GM18508 (cell line): ENCODE measurements at regions not wholly inside any gene's neighbourhood (a gene's known extent, or its start where the extent isn't known, plus 50 kb on each side); places are given as distances from the start of the nearest gene placed in this dataset.
"Not testable (repeated sequence)": the region's sequence is repeated elsewhere in the genome, so short reads cannot be mapped to it uniquely, and the experiment has no call there.

ENCODE experiments used
- ATAC-seq: cut with Tn5 transposase; IDR thresholded peaks from one replicate; pipeline ENCODE4 v1.9.1; 2021; ENCODE audit warnings: moderate number of reproducible peaks; ENCODE audit not compliant: insufficient read depth, unreplicated experiment

GRCh38 chr6:165854061-165854862 is 191.2 kb upstream of the PDE10A start:
- ATAC-seq = no peak

- ATAC-seq = no peak
These were observed 189.6 kb upstream of the PDE10A start for GRCh38 chr6:165852676-165853075.

GRCh38 chr6:165850434-165851019 is 187.5 kb upstream of the PDE10A start:
- ATAC-seq = peak; percentile 76

GRCh38 chr6:165849534-165850430 is 186.7 kb upstream of the PDE10A start:
- no peak for ATAC-seq

- no peak for ATAC-seq
These were observed 185.0 kb upstream of the PDE10A start for GRCh38 chr6:165848086-165848426.

- ATAC-seq = no peak
These were observed 184.5 kb upstream of the PDE10A start for GRCh38 chr6:165847407-165848085.

GRCh38 chr6:165846123-165846966 is 183.3 kb upstream of the PDE10A start:
- ATAC-seq = no peak

GRCh38 chr6:165845493-165845892 is 182.5 kb upstream of the PDE10A start:
- no peak for ATAC-seq

- ATAC-seq = no peak
These were observed 181.8 kb upstream of the PDE10A start for GRCh38 chr6:165844801-165845364.

GRCh38 chr6:165844232-165844631 is 181.2 kb upstream of the PDE10A start:
- ATAC-seq = no peak

- ATAC-seq = no peak
These were observed 180.6 kb upstream of the PDE10A start for GRCh38 chr6:165843568-165844113.

GRCh38 chr6:165843121-165843520 is 180.1 kb upstream of the PDE10A start:
- no peak for ATAC-seq

- no peak for ATAC-seq
These were observed 179.4 kb upstream of the PDE10A start for GRCh38 chr6:165842281-165842936.

- no peak for ATAC-seq
These were observed 178.1 kb upstream of the PDE10A start for GRCh38 chr6:165841153-165841558.

GRCh38 chr6:165837948-165838745 is 175.1 kb upstream of the PDE10A start:
- no peak for ATAC-seq

- not testable (repeated sequence) for ATAC-seq
These were observed 173.6 kb upstream of the PDE10A start for GRCh38 chr6:165836648-165837047.

GRCh38 chr6:165835410-165835851 is 172.4 kb upstream of the PDE10A start:
- ATAC-seq = no peak
